GM10266 (cell line): ENCODE measurements at regions not wholly inside any gene's neighbourhood (a gene's known extent, or its start where the extent isn't known, plus 50 kb on each side); places are given as distances from the start of the nearest gene placed in this dataset.

Source experiments
- DNase-seq: peaks from one replicate; pipeline ENCODE4 v3.0.0; 2012; ENCODE audit errors: extremely low spot score
- TF ChIP-seq, protein P1 (sequence below): IDR thresholded peaks from 2 replicates; pipeline ENCODE4 v1.5.1; 2012; ENCODE audit warnings: mild to moderate bottlenecking, low read depth; ENCODE audit not compliant: control insufficient read depth, insufficient read depth; ENCODE audit errors: missing control alignments

DNA sequence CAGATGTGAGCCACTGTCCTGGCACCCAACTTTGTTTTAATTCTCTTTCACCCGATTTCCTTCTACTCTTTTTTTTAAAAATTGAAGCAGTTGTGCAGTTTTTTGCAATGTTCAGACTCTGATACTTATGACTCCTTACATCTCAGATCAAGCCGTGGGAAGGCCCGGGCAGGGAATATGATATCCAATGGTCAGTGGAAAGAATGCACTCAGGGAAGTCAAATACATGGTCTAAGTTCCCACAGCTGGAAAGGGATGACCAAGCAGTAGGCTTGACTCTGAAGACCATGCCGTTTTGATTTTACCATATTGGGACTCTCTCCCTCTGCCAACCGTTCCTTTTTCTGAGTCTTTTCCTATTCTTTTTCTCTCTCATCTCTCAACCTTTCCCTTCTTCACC, 157.2 kb downstream of the RPLP1 start:
- no peak for DNase-seq
- TF ChIP-seq, protein P1, sequence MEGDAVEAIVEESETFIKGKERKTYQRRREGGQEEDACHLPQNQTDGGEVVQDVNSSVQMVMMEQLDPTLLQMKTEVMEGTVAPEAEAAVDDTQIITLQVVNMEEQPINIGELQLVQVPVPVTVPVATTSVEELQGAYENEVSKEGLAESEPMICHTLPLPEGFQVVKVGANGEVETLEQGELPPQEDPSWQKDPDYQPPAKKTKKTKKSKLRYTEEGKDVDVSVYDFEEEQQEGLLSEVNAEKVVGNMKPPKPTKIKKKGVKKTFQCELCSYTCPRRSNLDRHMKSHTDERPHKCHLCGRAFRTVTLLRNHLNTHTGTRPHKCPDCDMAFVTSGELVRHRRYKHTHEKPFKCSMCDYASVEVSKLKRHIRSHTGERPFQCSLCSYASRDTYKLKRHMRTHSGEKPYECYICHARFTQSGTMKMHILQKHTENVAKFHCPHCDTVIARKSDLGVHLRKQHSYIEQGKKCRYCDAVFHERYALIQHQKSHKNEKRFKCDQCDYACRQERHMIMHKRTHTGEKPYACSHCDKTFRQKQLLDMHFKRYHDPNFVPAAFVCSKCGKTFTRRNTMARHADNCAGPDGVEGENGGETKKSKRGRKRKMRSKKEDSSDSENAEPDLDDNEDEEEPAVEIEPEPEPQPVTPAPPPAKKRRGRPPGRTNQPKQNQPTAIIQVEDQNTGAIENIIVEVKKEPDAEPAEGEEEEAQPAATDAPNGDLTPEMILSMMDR = no peak

DNA sequence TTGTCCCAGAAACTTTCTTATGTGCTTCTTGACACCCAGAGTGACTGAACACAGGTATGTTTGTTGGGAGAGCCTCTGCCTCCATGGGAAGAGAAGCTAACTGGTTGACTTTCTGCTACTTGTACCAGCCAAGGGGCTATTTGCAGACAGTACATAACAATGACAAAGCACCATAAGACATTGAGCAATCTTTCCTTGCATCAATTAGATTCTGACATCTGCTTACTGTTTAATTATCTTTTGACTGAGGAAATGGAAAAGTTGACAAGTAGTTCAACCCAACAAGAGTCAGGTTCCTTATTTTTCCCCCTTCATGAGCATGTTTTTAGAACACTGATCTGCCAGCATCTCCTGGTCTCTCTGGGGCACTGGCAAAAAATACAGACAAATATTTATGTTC, 157.7 kb downstream of the RPLP1 start:
- DNase-seq = no peak
- TF ChIP-seq, protein P1 = no peak

DNA sequence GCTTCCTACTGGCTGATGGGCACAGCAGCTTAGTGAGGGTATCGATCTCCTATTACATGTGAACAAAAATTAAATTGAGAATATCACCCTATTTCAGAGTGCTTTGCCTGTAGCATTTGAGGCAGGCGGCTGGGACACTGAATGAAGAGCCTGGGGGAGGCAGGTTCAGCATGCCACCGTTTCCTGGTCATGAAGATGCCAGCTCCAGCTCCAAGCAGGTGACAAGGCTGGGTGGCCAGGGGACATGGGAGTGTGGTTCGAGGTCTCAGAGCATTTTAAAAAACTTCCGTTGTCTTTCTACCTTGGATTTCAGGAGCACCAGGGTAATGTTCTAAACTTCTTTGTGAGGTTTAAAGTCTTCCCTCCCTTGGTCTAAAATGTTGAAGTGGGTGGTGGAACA, 158.2 kb downstream of the RPLP1 start:
- DNase-seq = no peak
- TF ChIP-seq, protein P1 = no peak

DNA sequence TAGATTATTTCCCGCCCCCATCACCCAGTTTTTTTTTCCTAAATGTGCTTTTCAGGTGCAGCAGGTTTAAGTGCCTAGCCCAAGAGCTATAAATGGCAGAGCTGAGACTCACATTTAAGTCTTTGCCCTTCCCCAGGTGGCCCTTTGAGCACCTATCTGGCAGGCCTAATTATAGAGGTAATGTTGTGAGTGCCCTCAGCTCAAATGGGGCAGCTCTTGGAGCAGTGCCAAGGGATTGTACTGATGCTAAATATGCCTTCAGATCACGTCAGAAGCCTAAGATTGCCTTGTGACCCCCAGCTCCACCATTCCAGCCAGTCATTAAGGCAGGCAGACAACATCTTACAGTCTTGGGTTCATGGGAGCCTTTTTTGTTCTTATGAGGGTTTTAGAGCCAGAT, 159.5 kb downstream of the RPLP1 start:
- no peak for DNase-seq
- TF ChIP-seq, protein P1 = no peak

DNA sequence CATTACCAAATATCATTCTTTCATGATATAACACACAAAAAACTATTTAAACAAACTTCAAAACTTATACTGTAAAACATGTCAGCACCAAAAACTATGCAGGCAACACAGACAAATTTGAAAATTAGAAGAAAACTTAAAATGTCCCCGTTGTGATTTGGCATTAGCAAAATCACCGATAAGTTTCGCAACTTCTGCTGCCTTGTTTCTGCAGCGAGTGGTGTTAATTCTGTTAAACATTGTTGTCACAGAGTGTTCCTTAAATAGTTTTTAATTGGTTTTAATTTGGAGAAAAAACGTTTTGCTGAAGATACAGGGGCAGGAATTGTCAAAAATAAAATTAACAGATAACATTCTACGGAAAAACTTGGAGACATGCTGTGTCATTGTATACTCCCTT, 160.6 kb downstream of the RPLP1 start:
- TF ChIP-seq, protein P1 = no peak
- no peak for DNase-seq

DNA sequence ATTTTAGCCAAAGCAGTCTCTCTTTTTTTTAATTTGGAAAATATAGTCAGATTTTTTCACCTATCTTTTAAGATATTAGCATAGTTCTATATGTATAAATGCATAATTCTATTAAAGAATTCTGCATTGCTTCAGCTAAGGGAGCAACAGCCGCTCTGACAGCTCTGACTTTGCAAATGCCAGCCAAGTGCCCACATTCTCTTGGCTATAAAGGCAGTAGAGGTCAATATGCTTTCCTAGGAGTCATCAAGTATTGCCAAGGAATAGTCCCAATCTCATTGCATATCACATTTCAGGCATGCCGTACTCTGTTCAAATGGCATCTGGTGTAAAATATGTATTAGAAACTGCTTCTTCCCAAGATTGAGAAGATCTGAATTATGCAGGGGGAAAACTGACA, 161.4 kb downstream of the RPLP1 start:
- TF ChIP-seq, protein P1 = no peak
- DNase-seq = no peak

DNA sequence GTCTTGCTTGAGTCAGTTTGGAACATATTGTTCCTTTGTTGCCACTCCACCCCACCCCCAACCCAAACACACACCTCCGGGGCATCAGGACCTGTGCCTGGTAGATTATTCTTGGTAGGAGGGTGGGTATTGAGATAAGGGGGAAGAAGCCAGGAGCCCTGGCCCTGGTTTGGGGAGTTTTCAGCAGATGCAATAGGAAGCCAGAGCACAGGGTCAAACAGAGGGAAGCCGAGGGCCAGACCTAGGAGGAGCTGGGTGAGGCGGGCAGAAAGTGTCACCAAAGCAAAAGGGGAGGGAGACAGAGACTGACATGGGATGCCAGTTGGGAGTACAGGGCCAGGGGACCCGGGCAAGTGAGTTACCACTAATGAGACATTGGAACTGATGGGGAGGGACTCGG, 163.1 kb downstream of the RPLP1 start:
- DNase-seq = no peak
- TF ChIP-seq, protein P1 = no peak
